GM23338 (cell line): ENCODE measurements at regions not wholly inside any gene's neighbourhood (a gene's known extent, or its start where the extent isn't known, plus 50 kb on each side); places are given as distances from the start of the nearest gene placed in this dataset.

Experiments used
- ATAC-seq: fragments of 200-7000 bp; cut with Tn5 transposase; 3 replicates; pipeline ENCODE4 v1.9.1; 2020
- DNase-seq: peaks from one replicate; pipeline ENCODE4 v3.0.0-alpha.2; 2015; ENCODE audit warnings: low spot score
- H2AFZ ChIP-seq: fragments of 200-600 bp; sonication (generic); 2 replicates; pipeline ENCODE4 v1.8.0; 2016; ENCODE audit warnings: antibody characterized with exemption, mild to moderate bottlenecking, moderate library complexity
- H3F3A ChIP-seq: fragments of 200-600 bp; sonication (generic); replicated peaks from 2 replicates; pipeline ENCODE4 v1.8.0; 2017; ENCODE audit warnings: antibody characterized with exemption, mixed run types, low read depth
- H3K27ac ChIP-seq: fragments of 200-600 bp; sonication (generic); 2 replicates; pipeline ENCODE4 v1.6.1; 2016; ENCODE audit warnings: low read depth
- H3K27me3 ChIP-seq: fragments of 200-600 bp; sonication (generic); 2 replicates; pipeline ENCODE4 v1.8.0; 2016; ENCODE audit warnings: mild to moderate bottlenecking, mixed run types, moderate library complexity; ENCODE audit not compliant: insufficient read depth
- H3K36me3 ChIP-seq: fragments of 200-600 bp; sonication (generic); 2 replicates; pipeline ENCODE4 v1.8.0; 2016; ENCODE audit warnings: mild to moderate bottlenecking; ENCODE audit not compliant: insufficient read depth
- H3K4me1 ChIP-seq: fragments of 200-600 bp; sonication (generic); 2 replicates; pipeline ENCODE4 v1.8.0; 2016; ENCODE audit warnings: mild to moderate bottlenecking, moderate library complexity; ENCODE audit not compliant: insufficient read depth
- H3K4me2 ChIP-seq: fragments of 200-600 bp; sonication (generic); 2 replicates; pipeline ENCODE4 v1.7.1; 2017; ENCODE audit warnings: mixed run types
- H3K4me3 ChIP-seq: fragments of 200-600 bp; sonication (generic); 2 replicates; pipeline ENCODE4 v1.6.1; 2016; ENCODE audit warnings: mixed run types
- H3K79me2 ChIP-seq: fragments of 200-600 bp; sonication (generic); replicated peaks from 2 replicates; pipeline ENCODE4 v1.8.0; 2017; ENCODE audit warnings: mild to moderate bottlenecking; ENCODE audit not compliant: insufficient read depth
- H3K9me2 ChIP-seq: fragments of 200-600 bp; sonication (generic); 2 replicates; pipeline ENCODE4 v1.8.0; 2017; ENCODE audit not compliant: insufficient read depth
- H4K20me1 ChIP-seq: fragments of 200-600 bp; sonication (generic); replicated peaks from 2 replicates; pipeline ENCODE4 v1.8.0; 2017; ENCODE audit warnings: mild to moderate bottlenecking; ENCODE audit not compliant: insufficient read depth
- H3K27ac Mint-ChIP-seq: 2 replicates; pipeline ENCODE4 v1.8.0; 2020; ENCODE audit warnings: inconsistent platforms, mild to moderate bottlenecking, moderate library complexity, mixed read lengths
- H3K27me3 Mint-ChIP-seq: 3 replicates; pipeline ENCODE4 v1.8.0; 2022; ENCODE audit warnings: low read depth, mild to moderate bottlenecking, moderate library complexity, mixed read lengths, inconsistent platforms; ENCODE audit not compliant: insufficient read depth, poor library complexity
- H3K36me3 Mint-ChIP-seq: 3 replicates; pipeline ENCODE4 v1.8.0; 2021; ENCODE audit warnings: low read depth, mild to moderate bottlenecking, inconsistent platforms, moderate library complexity, mixed read lengths
- H3K4me1 Mint-ChIP-seq: 3 replicates; pipeline ENCODE4 v1.8.0; 2020; ENCODE audit warnings: mild to moderate bottlenecking, inconsistent platforms, mixed read lengths
- H3K4me3 Mint-ChIP-seq: 3 replicates; pipeline ENCODE4 v1.8.0; 2021; ENCODE audit warnings: moderate library complexity, mild to moderate bottlenecking, inconsistent platforms, mixed read lengths
- H3K9me3 Mint-ChIP-seq: 3 replicates; pipeline ENCODE4 v1.8.0; 2020; ENCODE audit warnings: moderate library complexity, mild to moderate bottlenecking, inconsistent platforms, mixed read lengths
- EZH2phosphoT487 ChIP-seq: fragments of 200-600 bp; sonication (generic); IDR thresholded peaks from one replicate; pipeline ENCODE4 v1.8.1; 2018; ENCODE audit warnings: antibody characterized with exemption; ENCODE audit not compliant: unreplicated experiment
- POLR2AphosphoS5 ChIP-seq: IDR thresholded peaks from 2 replicates; pipeline ENCODE4 v1.6.1; 2016; ENCODE audit warnings: antibody characterized with exemption, low read depth
- STAT1 ChIP-seq: IDR thresholded peaks from one replicate; pipeline ENCODE4 v1.6.1; 2016; ENCODE audit warnings: antibody characterized with exemption; ENCODE audit not compliant: unreplicated experiment
- ZNF114 ChIP-seq: fragments of 250-450 bp; sonication (Bioruptor Pico); IDR thresholded peaks from 2 replicates; pipeline ENCODE4 v1.5.0; 2020; ENCODE audit warnings: mild to moderate bottlenecking, moderate library complexity
- ZNF331 ChIP-seq: fragments of 250-450 bp; sonication (Bioruptor Pico); IDR thresholded peaks from 2 replicates; pipeline ENCODE4 v1.5.0; 2020; ENCODE audit warnings: low read depth, mild to moderate bottlenecking, moderate library complexity
- TF ChIP-seq, protein P1 (sequence below): IDR thresholded peaks from one replicate; pipeline ENCODE4 v1.6.1; 2018; ENCODE audit warnings: antibody characterized with exemption; ENCODE audit not compliant: unreplicated experiment
- TF ChIP-seq, protein P2 (sequence below), 2 experiments: fragments of 200-600 bp in 1 of 2; sonication (generic) in 1 of 2; conservative IDR thresholded peaks; 2 replicates each; pipeline versions ENCODE4 v1.5.1 to v1.6.1; 2016 to 2017; ENCODE audit warnings: antibody characterized with exemption in 2 of 2, low read depth in 2 of 2, mild to moderate bottlenecking in 2 of 2, moderate library complexity in 1 of 2

DNA sequence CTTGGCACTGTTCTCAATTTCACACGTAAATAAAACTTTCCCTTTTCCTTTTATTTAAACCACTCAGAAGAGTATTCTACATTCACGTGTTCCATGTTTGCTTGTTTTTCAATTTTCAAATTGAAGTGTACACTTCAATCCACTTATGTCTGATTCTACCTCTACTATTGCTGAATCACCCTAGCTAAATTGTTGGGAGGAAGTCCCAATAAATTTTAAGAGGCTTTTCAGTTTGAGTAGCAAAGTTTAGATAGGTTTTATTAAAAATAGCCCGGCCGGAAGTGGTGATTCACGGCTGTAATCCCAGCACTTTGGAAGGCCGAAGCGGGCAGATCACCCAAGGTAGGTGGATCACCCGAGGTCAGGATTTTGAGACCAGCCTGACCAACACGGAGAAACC is 1414.7 kb upstream of the CELF2 start (continued):
- TF ChIP-seq, protein P1, sequence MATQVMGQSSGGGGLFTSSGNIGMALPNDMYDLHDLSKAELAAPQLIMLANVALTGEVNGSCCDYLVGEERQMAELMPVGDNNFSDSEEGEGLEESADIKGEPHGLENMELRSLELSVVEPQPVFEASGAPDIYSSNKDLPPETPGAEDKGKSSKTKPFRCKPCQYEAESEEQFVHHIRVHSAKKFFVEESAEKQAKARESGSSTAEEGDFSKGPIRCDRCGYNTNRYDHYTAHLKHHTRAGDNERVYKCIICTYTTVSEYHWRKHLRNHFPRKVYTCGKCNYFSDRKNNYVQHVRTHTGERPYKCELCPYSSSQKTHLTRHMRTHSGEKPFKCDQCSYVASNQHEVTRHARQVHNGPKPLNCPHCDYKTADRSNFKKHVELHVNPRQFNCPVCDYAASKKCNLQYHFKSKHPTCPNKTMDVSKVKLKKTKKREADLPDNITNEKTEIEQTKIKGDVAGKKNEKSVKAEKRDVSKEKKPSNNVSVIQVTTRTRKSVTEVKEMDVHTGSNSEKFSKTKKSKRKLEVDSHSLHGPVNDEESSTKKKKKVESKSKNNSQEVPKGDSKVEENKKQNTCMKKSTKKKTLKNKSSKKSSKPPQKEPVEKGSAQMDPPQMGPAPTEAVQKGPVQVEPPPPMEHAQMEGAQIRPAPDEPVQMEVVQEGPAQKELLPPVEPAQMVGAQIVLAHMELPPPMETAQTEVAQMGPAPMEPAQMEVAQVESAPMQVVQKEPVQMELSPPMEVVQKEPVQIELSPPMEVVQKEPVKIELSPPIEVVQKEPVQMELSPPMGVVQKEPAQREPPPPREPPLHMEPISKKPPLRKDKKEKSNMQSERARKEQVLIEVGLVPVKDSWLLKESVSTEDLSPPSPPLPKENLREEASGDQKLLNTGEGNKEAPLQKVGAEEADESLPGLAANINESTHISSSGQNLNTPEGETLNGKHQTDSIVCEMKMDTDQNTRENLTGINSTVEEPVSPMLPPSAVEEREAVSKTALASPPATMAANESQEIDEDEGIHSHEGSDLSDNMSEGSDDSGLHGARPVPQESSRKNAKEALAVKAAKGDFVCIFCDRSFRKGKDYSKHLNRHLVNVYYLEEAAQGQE = no peak
- TF ChIP-seq, protein P2, sequence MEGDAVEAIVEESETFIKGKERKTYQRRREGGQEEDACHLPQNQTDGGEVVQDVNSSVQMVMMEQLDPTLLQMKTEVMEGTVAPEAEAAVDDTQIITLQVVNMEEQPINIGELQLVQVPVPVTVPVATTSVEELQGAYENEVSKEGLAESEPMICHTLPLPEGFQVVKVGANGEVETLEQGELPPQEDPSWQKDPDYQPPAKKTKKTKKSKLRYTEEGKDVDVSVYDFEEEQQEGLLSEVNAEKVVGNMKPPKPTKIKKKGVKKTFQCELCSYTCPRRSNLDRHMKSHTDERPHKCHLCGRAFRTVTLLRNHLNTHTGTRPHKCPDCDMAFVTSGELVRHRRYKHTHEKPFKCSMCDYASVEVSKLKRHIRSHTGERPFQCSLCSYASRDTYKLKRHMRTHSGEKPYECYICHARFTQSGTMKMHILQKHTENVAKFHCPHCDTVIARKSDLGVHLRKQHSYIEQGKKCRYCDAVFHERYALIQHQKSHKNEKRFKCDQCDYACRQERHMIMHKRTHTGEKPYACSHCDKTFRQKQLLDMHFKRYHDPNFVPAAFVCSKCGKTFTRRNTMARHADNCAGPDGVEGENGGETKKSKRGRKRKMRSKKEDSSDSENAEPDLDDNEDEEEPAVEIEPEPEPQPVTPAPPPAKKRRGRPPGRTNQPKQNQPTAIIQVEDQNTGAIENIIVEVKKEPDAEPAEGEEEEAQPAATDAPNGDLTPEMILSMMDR (conservative IDR thresholded peaks at IDR 0.05; ENCODE audit: low read depth in 2 of 2) = no peak
- TF ChIP-seq ZNF331 = no peak
- TF ChIP-seq POLR2AphosphoS5 = no peak
- no peak for TF ChIP-seq ZNF114 (CRISPR knock-in tag)

DNA sequence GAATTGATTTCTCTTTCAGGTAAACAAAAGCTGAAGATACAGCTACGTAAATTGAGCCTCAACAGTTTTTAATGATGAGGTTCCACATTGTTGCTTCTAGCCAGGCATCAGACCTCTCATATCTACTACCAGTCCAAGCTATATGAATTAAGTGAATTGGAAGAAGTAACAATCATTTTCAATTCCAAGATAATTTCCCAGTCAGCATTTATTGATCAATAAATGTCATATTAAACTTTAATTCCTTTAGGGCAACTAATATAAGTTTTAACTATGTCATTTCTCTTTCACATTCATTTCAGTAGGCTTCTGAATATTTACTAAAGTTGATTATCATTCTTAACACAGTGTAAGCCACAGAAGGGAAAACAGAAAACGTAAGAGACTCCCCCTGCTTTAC is 1413.7 kb upstream of the CELF2 start:
- Histone ChIP-seq H4K20me1 (no peaks in the 10 kb centered on the region), H3K4me1 (peaks cover 13% of the 10 kb centered on the region), H2AFZ (no peak overlapping the region; the same call in 1 of the 2 replicates), H3F3A (no peaks in the 10 kb centered on the region), H3K27ac (no peak overlapping the region), H3K79me2 (no peaks in the 10 kb centered on the region), H3K4me2 (no peak overlapping the region), H3K9me2 (no peaks in the 10 kb centered on the region), H3K27me3 (no peaks in the 10 kb centered on the region), H3K36me3 (no peaks in the 10 kb centered on the region), H3K4me3 (no peak overlapping the region)
- Mint-ChIP-seq H3K9me3 (no peaks in the 10 kb centered on the region), H3K36me3 (no peaks in the 10 kb centered on the region), H3K27me3 (no peaks in the 10 kb centered on the region), H3K27ac (no peak overlapping the region), H3K4me3 (no peak overlapping the region), H3K4me1 (peaks cover 18% of the 10 kb centered on the region)
- DNase-seq (no peak), ATAC-seq (no peak)
- TF ChIP-seq, protein P2 (conservative IDR thresholded peaks at IDR 0.05; ENCODE audit: low read depth in 2 of 2) = no peak
- TF ChIP-seq STAT1 (no peak), EZH2phosphoT487 (no peak), POLR2AphosphoS5 (no peak)
